Brain microvascular endothelial cell (primary cell): ENCODE measurements at regions not wholly inside any gene's neighbourhood (a gene's known extent, or its start where the extent isn't known, plus 50 kb on each side); places are given as distances from the start of the nearest gene placed in this dataset.

Experiments used
- DNase-seq: peaks from one replicate; pipeline ENCODE4 v3.0.0-alpha.2; 2020
- H3K27ac ChIP-seq: fragments of 250-450 bp; sonication (Bioruptor Pico); 2 replicates; pipeline ENCODE4 v1.5.1; 2020; ENCODE audit warnings: mild to moderate bottlenecking, moderate library complexity
- H3K27me3 ChIP-seq: fragments of 250-450 bp; sonication (Bioruptor Pico); replicated peaks from 2 replicates; pipeline ENCODE4 v1.5.1; 2020; ENCODE audit warnings: mild to moderate bottlenecking
- H3K36me3 ChIP-seq: fragments of 250-450 bp; sonication (Bioruptor Pico); replicated peaks from 2 replicates; pipeline ENCODE4 v1.5.1; 2020; ENCODE audit warnings: mild to moderate bottlenecking
- H3K4me3 ChIP-seq: 2 replicates; pipeline ENCODE4 v1.5.1; 2011; ENCODE audit warnings: low read depth, mild to moderate bottlenecking, control low read depth, low read length, moderate library complexity
- in situ Hi-C: cut with HindIII; loops from 2 replicates; pipeline ENCODE4 v1.10.0; 2017; ENCODE audit warnings: low sequenced_read_pairs, low pct_ligation_motif_present
- TF ChIP-seq, protein P1 (sequence below): IDR thresholded peaks from 2 replicates; pipeline ENCODE4 v1.5.1; 2011; ENCODE audit warnings: low read depth, mild to moderate bottlenecking, moderate library complexity, low read length, control low read depth, inconsistent platforms; ENCODE audit errors: missing control alignments

DNA sequence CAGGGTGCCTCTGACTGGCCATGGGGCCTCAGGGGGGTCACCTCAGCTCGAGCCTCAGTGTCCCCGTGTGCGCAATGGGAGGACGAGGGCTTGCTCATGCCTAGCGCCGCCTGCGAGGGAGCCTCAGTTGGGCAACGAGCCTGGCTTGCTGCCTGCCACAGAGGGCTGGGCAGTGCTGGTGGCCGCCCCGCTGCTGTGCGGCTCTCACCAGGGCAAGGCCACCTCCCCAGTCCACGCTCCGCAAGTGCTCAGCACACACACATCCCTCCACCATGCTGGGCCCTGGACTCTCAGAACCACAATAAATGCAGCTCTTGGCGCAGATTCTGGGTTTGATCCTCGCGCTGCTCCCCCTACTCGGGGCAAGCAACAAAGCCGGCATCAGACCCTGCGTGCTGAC lies 76.2 kb downstream of the ENGASE start:
- TF ChIP-seq, protein P1, sequence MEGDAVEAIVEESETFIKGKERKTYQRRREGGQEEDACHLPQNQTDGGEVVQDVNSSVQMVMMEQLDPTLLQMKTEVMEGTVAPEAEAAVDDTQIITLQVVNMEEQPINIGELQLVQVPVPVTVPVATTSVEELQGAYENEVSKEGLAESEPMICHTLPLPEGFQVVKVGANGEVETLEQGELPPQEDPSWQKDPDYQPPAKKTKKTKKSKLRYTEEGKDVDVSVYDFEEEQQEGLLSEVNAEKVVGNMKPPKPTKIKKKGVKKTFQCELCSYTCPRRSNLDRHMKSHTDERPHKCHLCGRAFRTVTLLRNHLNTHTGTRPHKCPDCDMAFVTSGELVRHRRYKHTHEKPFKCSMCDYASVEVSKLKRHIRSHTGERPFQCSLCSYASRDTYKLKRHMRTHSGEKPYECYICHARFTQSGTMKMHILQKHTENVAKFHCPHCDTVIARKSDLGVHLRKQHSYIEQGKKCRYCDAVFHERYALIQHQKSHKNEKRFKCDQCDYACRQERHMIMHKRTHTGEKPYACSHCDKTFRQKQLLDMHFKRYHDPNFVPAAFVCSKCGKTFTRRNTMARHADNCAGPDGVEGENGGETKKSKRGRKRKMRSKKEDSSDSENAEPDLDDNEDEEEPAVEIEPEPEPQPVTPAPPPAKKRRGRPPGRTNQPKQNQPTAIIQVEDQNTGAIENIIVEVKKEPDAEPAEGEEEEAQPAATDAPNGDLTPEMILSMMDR: no peak
- H3K4me3 ChIP-seq: no peak overlapping the region
- no peak for DNase-seq
- H3K27me3 ChIP-seq: no peaks in the 10 kb centered on the region
- H3K36me3 ChIP-seq: no peaks in the 10 kb centered on the region
- in situ Hi-C loops: no loop called here
- no peak overlapping the region for H3K27ac ChIP-seq

DNA sequence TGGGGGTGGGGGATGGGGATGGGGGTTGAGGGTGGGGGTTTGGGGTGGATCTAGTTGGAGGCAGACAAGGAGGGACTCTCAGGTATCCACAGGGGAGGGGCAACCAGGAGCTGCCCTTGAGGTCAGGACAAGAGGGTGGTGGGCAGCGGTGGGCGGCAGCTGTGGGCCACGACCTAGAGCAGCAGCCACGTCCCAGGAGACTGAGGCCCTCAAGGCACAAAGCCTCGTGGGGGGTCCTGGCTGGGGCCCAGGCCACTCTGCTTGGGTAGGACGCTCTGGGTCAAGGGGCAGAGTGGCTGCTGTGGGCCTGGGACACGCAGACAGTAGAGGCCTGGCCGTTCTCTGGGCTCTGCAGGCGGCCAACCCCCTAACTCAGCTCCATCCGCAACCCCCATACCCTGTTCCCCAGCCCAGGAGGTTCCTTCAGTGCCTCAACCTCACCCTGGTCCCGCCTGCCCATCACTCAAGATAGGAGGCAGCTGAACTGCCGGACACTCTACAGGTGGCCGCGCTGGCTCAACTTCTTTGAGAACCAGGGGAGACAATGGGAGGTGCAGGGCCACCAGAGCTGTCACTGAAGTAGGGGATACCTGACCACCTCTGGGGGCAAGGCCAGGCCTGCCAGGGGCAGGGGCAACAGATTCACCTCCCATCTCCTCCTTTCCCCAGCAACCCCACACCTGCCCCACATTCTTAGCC lies 75.6 kb downstream of the ENGASE start:
- in situ Hi-C loops: no loop called here
- Histone ChIP-seq H3K27ac (no peak overlapping the region), H3K4me3 (no peak overlapping the region), H3K27me3 (no peaks in the 10 kb centered on the region), H3K36me3 (no peaks in the 10 kb centered on the region)
- TF ChIP-seq, protein P1: no peak
- DNase-seq: no peak

DNA sequence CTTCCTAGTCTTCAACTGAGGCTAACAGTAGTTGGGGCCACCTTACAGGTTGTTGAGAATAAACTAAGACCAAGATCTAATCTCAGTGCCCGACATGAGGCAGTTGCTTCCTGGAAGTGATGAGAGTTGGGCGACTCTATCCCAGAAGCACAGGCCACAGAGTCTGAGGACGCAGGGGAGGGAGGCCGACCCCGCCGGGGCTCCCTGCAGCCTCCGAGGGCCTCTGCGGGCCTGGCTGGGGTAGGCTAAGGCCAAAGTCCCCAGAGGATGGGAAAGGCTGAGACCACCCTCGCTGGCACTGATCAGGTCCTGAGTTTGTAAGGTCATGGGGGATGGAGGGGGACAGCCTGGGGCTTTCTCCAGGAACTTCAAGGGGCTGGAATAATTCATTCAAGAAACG lies 74.0 kb downstream of the ENGASE start:
- in situ Hi-C loops: no loop called here
- Histone ChIP-seq H3K4me3 (no peak overlapping the region), H3K36me3 (no peaks in the 10 kb centered on the region), H3K27me3 (no peaks in the 10 kb centered on the region), H3K27ac (no peak overlapping the region)
- DNase-seq: no peak
- TF ChIP-seq, protein P1: no peak

DNA sequence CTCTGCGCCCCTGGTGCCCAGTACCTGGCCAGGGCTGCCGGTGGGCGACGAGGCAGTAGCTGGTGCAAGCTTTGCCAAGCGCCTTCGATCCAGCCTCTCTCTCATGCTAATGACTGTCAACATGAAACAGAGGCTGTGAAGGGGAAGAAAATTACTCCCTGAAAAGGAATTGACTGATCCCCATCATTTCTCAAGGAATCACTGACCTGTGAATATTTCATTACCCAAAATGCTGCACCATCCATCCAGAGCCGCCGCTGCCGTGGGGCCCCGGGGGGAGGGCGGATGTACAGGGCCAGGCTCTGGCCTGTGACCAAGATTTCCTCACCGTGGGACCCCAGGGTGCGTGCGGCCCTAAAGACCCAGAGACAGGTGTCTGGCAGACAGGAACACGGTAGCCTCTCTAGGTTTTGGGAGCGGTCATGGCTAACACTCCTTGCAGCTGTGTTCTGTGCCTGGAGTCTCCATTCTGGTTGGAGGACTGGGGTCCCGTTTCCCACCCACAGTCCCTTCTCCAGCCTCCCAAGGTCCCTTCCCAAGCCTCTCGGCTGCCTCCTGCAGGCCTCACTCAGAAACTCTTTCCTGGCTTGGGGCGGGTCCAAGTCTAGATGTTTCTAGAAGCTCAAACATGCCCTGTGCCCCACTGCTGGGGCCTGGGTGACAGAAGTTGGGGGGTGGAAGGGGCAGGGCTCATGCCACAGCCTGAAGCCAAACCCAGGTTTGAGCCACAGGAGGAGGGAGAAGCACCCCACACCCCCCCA lies 73.3 kb downstream of the ENGASE start:
- in situ Hi-C loops: no loop called here
- TF ChIP-seq, protein P1: no peak
- no peak for DNase-seq
- Histone ChIP-seq H3K36me3 (no peaks in the 10 kb centered on the region), H3K4me3 (no peak overlapping the region), H3K27me3 (no peaks in the 10 kb centered on the region), H3K27ac (no peak overlapping the region)

DNA sequence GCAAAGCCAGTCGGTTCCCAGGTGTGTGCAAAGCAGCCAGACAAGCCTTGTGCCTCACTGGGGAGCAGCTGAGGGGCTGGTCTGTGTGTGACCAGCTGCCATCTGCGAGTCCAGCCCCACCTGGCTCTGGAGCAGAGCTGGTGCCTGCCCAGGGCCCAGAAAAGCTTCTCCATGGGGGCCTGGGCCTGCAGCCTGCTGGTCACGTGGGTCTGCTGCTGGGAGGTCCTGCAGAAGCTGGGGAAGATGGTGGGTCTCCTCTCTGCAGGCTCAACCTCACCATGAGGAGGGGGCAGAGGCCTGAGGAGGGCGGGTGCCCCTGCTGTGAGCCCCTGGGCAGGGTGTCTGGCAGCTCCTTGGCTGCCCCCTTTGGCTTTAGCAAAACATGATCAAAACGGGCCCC lies 71.9 kb downstream of the ENGASE start:
- in situ Hi-C loops: no loop called here
- peaks cover 5% of the 10 kb centered on the region for H3K27me3 ChIP-seq
- H3K4me3 ChIP-seq: no peak overlapping the region
- no peaks in the 10 kb centered on the region for H3K36me3 ChIP-seq
- TF ChIP-seq, protein P1: no peak
- no peak for DNase-seq
- no peak overlapping the region for H3K27ac ChIP-seq
